NCI-H774 (cell line): ENCODE measurements at regions not wholly inside any gene's neighbourhood (a gene's known extent, or its start where the extent isn't known, plus 50 kb on each side); places are given as distances from the start of the nearest gene placed in this dataset.
"Not testable (repeated sequence)": the region's sequence is repeated elsewhere in the genome, so short reads cannot be mapped to it uniquely, and the experiment has no call there.

Source experiments
- DNase-seq: peaks from one replicate; lab custom pipeline; 2025; lab: John Stamatoyannopoulos, UW

DNA sequence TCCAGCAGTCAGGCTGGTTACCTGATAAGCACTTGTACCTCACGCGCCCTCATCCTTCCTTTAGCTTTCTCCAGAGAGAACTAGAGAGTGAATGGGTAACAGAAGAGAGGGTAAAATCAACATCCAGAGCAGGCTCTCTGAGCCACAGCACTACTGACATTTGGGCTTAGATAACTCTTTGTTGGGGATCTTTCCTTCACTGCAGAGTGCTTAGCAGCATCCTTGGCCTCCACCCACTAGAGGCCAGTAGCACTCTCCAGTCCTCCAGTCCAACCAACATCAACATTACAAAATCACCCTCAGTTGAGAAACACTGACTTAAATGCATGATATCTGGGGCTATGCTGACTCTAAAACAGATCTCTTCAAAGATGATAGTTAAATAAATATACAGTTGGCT is 220.7 kb downstream of the TACR3 start:
- DNase-seq, result no peak

DNA sequence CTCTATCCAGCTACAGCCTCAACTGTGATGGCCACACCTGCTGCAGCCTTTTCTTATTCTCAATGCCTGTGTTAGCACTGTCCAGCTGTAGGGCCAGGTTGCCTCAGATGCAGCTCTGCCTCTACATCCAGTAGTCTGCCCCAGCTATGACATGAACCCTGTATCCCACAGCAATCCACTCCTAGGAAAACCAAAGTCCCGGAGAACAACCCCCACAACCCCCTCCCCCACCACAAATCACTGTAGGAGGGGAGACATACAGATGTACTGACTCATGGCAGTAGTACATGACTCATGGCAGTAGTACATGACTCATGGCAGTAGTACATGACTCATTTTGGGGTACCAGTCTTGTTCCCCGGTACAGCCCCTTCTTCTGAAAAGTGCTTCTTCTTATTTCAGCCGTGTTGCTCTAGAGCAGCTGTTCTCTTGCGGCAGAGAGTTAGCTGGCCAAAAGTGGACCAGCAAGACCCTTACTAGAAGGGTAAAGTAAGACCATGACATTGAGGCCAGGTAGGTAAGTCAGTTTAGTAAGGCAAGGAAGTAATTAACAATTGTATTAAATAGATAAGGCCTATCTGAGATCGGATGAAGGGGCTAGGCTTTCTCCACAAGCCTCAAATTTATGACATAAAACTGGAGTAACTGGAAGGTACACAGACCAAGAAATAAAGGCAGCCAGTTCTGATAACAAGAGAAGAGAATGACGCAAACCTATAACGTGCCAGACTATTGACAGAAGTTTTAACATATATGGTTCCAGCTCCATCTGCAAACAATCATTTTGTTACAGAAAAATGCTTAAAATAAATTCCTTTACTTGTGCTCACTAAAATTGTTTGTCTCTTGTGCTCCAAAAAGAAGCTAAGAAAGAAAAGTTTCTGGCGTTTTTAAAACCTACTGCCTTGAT is 221.4 kb downstream of the TACR3 start:
- DNase-seq, result no peak

DNA sequence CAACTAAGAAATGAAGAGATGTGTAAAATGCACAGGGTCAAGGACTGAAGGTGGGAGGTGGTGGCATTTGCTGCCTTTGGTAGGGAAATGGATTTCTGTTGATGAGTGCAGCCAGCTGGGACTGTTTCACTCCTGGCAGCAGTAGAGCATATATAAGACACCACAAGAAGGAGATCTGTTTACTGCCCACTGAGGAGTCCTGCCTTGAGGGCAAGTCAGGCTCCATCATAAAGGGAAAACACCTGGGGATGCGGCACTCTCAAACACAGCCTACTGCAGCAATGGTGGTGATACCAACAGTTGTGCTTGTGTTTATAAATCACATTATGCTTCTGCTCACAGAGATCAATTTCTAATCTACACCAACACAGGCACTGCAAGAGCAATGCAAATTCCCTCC is 222.1 kb downstream of the TACR3 start:
- DNase-seq, result no peak

DNA sequence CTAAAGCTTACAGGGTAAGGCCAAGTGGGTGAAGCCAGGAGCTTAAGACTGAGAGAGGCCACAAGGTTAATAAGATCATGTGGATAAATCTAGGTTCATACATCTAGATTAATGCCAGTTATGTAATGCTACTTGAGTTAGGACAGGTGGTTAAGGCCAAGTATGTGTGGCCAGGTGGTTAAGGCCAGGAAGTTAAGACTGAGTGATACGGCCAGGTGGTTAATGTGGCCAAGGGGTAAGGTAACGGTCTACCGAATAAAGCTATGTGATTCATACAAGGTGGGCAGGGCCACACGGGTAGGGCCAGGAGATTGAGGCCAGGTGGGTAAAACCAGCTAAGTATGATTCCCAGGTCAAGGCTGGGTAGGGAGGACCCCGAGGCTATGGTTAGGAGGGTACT is 223.0 kb downstream of the TACR3 start:
- DNase-seq, result no peak

DNA sequence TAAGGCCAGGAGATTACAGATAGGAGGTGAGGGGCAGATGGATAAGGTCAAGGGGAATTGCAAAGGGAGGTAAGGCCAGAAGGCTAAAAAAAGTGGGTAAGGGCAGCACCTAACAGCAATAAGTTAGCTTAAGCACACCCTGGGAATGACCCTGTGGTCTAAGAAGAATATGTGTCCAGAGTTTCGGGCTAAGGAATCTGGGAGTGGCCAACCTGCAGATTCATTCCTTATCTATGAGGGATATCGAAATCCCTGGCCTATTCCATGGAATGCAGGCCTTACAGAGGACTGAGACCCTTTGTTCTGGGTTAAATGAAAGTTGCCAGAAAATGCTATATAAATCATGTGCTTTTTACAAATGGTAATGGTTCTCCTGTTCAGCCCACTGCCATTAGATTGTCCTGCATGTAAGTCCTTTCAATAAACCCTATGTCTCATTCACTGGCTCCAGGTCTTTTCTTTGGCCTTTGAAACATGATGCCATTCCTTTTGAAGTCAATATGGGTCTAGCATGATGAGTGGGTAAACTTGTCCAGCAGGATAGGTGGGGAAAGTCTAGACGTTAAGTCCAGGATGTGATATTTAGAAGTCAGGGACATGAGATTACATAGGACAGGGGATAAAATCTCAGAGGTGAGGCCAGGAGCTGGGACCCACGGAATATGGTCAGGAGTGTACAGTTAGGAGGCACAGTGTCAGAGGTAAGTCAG is 226.2 kb downstream of the TACR3 start:
- no peak for DNase-seq

DNA sequence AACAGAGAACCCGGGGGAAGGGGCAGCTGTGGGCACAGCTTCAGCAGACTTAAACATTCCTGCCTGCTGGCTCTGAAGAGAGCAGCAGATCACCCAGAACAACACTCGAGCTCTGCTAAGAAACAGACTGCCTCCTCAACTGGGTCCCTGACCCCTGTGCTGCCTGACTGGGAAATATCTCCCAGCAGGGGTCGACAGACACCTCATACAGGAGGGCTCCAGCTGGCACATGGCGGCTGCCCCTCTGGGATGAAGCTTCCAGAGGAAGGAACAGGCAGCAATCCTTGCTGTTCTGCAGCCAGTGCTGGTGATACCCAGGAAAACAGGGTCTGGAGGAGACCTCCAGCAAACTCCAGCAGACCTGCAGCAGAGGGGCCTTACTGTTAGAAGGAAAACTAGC is 234.5 kb downstream of the TACR3 start:
- DNase-seq, result not testable (repeated sequence)

DNA sequence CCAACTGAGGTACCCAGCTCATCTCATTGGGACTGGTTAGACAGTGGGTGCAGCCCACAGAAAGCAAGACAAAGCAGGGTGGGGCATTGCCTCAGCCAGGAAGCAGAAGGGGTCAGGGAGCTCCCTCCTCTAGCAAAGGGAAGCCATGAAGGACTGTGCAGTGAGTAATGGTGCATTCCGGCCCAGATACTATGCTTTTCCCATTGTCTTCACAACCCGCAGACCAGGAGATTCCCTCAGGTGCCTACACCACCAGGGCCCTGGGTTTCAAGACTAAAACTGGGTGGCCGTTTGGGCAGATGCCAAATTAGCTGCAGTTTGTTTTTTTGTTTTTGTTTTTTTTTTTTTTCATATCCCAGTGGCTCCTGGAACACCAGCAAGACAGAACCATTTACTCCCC is 235.3 kb downstream of the TACR3 start:
- DNase-seq, result no peak

DNA sequence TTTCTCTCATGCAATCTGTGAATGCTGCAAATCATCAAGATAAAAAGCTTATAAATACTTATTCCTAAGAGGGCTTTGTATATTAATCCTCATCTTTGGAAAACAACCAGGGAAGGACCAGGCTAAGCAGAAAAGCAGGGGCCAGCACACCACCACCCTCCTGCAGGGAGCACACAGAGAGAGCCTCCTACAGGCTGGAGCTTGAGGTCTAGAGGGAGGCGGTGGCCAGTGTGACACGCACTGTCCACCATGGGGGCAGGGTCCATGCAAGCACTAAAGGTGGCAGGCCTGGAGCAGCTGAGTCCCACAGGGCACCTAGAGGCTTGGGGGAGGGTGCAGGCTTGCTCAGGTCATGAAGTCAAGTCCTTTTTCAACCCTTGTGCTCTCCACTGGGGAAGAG is 236.9 kb downstream of the TACR3 start:
- no peak for DNase-seq

DNA sequence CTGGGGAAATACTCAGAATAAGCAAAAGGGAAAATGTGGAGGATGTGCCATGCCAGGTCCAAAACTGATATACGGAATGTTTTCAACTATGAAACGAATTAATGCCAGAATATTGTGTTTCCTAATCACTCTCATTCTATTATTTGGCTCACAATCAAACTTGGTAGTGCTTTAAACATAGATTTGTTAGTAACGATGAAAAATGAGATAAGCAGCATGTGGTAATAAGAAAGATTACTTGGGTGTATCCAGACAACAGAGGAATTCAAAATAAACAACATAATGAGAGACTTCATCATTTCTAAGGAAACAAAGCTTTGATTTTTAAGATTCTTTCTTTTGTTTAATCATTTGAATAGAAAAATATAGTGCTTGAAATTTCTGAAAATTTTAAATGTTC is 237.3 kb downstream of the TACR3 start:
- no peak for DNase-seq

DNA sequence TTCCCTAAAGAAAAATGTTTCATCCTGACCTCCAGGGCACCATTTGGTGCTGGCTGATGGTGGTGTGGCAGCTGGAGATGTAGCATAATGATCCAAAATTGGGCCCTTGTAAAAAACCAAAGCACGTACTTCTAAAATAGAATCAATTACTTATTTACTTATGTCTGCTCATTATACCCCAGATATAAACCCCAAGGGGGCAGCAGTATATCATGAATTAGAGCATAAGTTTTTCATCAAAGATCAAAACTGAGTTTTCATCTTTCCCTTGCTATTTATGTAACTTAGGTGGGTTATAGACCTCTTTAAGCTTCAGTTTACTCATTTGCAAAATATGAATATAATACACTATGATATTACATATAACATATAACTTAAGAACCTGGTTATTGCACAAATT is 241.1 kb downstream of the TACR3 start:
- DNase-seq, result no peak

DNA sequence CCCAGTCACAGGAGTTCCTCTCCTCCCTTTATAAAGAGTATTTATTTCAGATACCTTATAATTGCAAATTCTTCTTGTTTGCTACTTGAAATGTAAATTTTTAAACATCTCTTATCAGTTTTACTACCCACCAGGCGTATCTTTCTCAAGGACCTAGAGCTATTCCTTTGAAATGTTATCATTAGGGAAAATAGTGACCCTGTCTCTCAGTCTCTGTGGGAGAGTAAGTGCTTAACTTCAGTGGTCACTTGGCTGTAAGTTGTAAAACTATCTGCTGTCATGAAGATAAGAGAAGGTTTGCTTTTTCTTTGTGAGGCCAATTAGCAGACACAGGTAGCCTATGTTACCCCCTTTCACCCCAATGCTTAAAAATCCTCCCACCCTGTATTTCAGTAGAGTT is 241.6 kb downstream of the TACR3 start:
- DNase-seq, result no peak

DNA sequence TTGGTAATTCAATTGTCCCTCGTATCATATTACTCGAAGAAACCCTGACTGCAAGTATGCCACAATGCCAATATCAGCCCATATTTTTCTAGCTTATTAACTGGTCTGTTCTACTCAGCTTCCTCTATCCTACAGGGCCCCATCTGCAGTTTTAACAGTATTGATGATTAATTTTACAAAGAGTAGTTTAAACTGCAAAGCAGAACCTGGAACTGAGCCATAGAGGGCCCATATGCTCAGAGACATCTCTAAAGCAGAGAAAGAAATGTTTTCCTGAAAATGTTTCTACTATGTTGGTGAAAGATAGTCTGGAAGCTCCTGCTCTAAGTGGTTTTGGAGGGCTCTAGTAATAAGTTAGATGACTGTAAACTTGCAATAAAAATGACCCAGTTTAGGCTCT is 259.4 kb upstream of the CENPE start:
- DNase-seq, result no peak

DNA sequence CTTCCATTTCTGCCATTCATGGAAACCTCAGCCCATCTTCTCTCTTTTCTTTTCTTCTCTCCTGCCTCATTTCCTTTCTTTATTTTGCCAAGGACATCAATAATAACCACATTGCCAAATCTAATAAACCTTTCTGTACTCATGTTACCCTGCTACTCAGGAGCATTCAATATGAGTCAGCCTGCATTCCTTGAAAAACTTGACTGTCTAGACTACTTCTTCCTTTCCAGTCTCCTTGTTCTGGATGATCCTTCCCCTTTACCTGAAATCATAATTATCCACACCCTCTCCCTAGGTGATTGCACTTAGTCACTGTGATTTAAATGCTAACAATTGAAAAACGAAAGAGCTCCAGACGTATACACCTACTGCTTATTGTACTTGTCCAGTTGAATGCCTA is 253.2 kb upstream of the CENPE start:
- no peak for DNase-seq

DNA sequence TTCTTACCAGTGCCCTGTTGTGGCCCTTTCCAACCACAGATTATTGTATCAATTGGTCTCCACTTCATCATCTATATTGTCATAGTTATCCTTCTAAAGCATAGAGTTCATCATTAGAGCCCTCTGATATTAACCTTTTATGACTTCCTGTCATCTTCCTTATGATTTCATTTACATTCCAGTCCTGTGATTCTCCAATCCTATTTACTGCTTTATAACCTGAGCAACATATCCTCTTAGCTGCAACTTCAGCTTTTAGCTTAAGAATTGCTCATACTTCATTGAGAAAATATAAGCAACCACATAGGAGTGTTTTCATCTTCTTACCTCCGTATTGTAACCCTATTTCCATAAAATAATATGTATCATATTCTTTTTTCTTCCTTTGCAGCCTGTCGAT is 252.6 kb upstream of the CENPE start:
- no peak for DNase-seq

DNA sequence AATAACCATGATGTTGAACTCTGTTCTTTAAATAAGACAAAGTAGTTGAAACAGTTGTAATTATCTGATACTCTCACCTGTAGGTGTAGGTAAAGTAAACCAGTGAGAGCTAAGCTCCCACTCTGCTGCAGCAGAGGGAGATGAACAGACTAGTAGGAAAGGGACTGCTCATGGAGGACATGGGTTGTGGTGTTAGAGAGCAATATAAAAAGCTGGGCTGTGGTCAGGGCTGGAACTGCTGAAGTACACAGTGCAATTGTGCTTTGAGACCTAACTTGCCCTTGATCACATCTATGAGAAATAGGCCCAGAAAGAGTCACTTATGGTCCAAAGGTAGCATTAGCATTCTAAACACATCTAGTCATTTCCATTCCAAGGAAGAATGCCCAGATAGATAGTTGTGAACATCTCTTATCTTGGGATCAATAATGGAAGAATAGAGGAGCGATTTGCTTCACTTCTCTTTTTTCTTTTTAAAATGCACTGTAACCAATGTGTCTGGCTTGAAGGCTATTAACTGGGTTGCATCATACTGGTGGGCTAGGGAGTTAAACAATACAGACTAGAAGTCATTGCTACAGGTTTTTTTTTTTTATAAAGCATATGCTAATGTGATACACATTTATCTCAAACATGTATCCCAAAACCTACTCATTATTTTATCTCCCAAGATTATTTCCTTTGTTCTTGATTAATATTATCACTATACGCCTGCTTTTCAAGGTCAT is 251.3 kb upstream of the CENPE start:
- no peak for DNase-seq

DNA sequence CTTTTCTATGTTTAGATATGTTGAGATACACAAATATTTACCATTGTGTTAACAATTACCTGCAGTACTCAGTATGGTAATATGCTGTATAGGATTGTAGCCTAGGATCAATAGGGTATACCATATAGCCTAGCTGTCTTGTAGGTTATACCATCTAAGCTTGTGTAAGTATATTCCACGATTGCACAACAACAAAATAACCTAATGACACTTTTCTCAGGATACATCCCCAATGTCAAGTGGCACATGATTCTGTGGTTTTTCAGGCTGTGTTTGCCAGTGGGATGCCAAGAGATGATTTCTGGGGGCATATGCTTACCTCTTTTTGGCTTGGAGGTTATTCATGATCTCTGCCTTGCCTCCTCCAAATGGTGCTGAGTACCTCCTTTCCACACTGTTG is 247.2 kb upstream of the CENPE start:
- DNase-seq, result no peak

DNA sequence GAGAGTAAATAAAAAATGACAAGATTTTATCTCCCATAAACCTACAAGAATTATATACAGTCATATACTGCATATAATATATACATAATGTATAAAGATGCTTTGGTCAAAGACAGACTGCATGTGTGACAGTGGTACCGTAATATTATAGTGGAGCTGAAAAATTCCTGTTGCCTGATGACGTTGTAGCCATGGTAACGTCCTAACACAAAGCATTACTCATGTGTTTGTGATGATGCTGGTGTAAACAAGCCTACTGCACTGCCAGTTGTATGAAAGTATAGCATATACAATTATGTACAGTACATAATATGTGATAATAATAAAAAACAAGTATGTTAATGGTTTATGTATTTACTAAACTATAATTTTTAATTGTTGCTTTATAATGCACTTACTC is 245.2 kb upstream of the CENPE start:
- DNase-seq, result no peak

DNA sequence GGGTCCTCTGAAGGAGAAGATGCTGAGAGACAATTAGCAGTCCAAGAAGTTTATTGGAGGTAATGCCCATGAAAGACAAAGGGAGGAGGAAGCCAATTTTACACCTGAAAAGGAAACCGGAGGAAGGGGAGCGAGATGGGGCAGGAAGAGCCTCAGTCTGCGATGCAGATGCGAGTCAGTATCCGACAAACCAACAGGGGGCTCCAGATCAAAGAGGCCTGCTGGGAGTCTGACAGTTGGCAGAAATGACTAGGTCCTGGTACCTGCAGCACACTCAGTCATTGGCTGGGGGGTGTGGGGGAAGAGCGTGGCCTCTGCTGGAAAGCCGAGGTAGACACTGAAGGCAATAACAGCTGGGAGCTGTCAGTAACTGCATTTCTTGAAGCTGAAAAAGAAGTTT is 231.1 kb upstream of the CENPE start:
- DNase-seq, result no peak

DNA sequence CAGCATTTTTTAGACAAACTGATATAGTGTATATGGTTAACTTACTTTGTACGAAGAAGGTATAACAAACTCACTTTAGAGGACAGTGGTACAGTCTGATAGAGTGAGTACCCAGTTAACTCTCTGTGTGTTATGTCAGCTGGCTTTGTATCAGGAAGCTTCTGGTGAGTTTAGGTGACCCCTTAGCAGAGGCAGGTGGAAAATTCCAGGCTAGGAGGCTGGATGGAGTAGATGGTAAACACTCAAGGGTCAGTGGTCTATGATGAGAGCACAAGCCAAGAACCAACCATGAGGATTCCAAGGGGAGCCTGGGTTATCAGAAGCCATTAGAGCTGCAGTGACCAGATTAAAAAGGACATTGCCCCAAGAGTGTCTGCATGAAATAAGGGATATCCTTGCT is 227.3 kb upstream of the CENPE start:
- DNase-seq, result no peak

DNA sequence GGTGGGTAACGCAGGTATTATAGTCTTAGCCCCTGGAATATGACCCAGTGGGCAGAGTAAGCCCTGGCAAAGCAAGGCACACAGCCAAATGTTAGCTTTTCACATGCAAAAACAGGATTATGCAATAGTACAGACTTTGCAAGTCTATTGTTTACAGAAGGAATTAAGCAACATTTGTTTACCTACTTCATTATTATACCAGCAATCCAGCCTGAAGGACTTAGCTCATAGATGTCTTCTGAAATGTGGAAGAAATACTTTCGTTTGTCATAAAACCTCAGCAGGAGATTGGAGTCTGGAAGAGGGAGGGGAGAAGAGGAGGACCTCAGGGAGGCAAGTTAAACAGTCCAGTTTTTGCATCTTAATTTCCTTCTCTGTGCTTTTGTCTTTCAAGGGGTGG is 226.7 kb upstream of the CENPE start:
- DNase-seq, result no peak

DNA sequence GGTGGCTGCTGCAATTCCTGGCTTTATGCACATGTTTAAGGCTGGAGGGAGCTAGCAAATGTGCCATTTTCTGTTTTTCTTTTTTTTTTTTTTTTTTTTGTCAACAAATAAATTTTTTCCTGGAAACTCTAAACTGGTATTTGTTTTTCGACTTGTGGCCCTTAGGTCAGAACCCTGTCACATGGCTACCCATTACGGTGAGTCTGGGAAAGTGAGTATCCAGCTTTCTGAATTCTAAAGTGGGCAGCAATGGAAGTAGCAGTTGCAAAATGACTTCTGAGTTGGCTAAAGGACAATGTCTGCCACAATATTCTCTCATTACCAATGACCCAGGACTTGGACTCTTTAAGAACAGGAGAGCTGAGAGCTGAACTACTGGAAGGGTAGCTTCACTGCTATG is 225.1 kb upstream of the CENPE start:
- no peak for DNase-seq

DNA sequence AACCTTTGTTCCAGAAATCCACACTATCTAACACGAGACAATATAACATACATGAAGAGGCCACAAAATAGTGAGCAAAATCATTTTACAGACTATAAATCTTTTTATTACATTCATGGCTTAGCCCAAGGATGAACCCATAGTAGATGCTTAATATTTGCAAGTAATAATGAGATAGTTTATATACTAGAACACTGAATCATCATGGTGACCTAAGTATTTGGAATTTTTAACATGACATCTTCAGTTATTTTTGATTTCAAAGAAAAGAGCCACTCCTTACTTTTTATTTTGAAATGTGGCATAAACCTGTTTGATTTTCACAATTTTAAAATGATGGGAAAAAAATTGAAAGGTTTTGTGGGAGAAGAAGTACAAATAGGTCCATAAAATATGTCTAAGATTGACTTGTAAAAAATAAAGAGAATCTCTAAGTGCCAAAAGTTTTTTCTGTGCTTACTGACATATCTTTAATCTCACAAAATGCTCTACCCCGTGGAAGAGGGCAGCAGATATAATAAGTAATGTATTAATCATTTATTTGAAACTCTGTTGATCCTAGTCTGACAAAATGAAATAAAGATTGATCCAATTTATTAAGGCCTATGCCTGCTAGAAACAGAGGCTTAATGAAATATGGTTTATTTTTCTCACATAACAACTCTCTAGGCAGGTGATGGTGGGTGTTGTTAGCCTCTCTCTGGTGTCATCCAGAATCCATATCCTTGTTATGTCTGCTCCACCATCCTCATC is 224.5 kb upstream of the CENPE start:
- no peak for DNase-seq
